A549 (cell line): ENCODE measurements at regions not wholly inside any gene's neighbourhood (a gene's known extent, or its start where the extent isn't known, plus 50 kb on each side); places are given as distances from the start of the nearest gene placed in this dataset.

ENCODE experiments used
- ATAC-seq, 2 experiments: fragments of 200-7000 bp in 1 of 2; fragments of >200 bp in 1 of 2; cut with Nextera tagmentation in 1 of 2; cut with Tn5 transposase in 1 of 2; 3 replicates each; pipeline versions ENCODE4 v1.8.0 to v1.9.1; 2018 to 2020; ENCODE audit warnings: mild to moderate bottlenecking in 1 of 2, moderate library complexity in 1 of 2
- CTCF ChIA-PET: fragments of 300-600 bp; sonication (Branson Sonifier 250); formaldehyde crosslinking; extraction: SDS; loops from one replicate; lab custom pipeline; 2021; ENCODE audit warnings: antibody characterized with exemption, inconsistent platforms; lab: Yijun Ruan, JAX
- POLR2A ChIA-PET: fragments of 350-600 bp; formaldehyde crosslinking; extraction: SDS; loops from one replicate; lab custom pipeline; 2021; ENCODE audit warnings: antibody characterized with exemption, inconsistent platforms; lab: Yijun Ruan, JAX
- DNase-seq, 2 experiments: peaks; one replicate each; pipeline versions ENCODE4 v3.0.0 to v3.0.0-alpha.2; 2011 to 2016; ENCODE audit warnings: low read depth in 1 of 2, low spot score in 1 of 2
- FAIRE-seq: peaks from 2 replicates; lab custom pipeline; 2011; peaks lifted over from hg19 to GRCh38; lab: Jason Lieb, UNC
- H3K27ac ChIP-seq, 2 experiments: fragments of >200 bp; sonication (Bioruptor Twin); formaldehyde crosslinking; 3 replicates each; pipeline ENCODE4 v1.5.1; 2016 to 2017
- H3K4me1 ChIP-seq: fragments of >200 bp; sonication (Bioruptor Twin); formaldehyde crosslinking; 3 replicates; pipeline ENCODE4 v1.6.1; 2016
- H3K4me2 ChIP-seq: fragments of >200 bp; sonication (Bioruptor Twin); formaldehyde crosslinking; 3 replicates; pipeline ENCODE4 v1.6.1; 2016
- H3K4me3 ChIP-seq: fragments of >200 bp; sonication (Bioruptor Twin); formaldehyde crosslinking; 3 replicates; pipeline ENCODE4 v1.5.1; 2016
- H3K9me3 ChIP-seq: fragments of >200 bp; sonication (Bioruptor Twin); formaldehyde crosslinking; 3 replicates; pipeline ENCODE4 v1.6.1; 2016
- ATOH8 ChIP-seq: fragments of 250-450 bp; sonication (Bioruptor Pico); IDR thresholded peaks from 2 replicates; pipeline ENCODE4 v1.5.0; 2020; ENCODE audit warnings: low read depth, mild to moderate bottlenecking, moderate library complexity
- BHLHE40 ChIP-seq: IDR thresholded peaks from 2 replicates; pipeline ENCODE4 v1.6.1; 2012; ENCODE audit warnings: low read depth, low read length, inconsistent platforms
- CBX2 ChIP-seq: fragments of 200-600 bp; sonication (generic); IDR thresholded peaks from 2 replicates; pipeline ENCODE4 v1.6.1; 2016; ENCODE audit warnings: low read depth, mild to moderate bottlenecking, borderline replicate concordance
- CEBPB ChIP-seq, 2 experiments: fragments of >200 bp in 1 of 2; sonication (Bioruptor Twin) in 1 of 2; formaldehyde crosslinking in 1 of 2; IDR thresholded peaks; 2 replicates each; pipeline ENCODE4 v1.6.1; 2012 to 2016
- EHF ChIP-seq: fragments of 250-450 bp; sonication (Bioruptor Pico); IDR thresholded peaks from 2 replicates; pipeline ENCODE4 v1.5.0; 2020; ENCODE audit warnings: mild to moderate bottlenecking
- ESRRA ChIP-seq: fragments of 150-350 bp; IDR thresholded peaks from 2 replicates; pipeline ENCODE4 v1.6.1; 2014; ENCODE audit warnings: mild to moderate bottlenecking, low read length, borderline replicate concordance
- FOSB ChIP-seq: fragments of 250-450 bp; sonication (Bioruptor Pico); IDR thresholded peaks from 2 replicates; pipeline ENCODE4 v1.5.0; 2020; ENCODE audit warnings: mild to moderate bottlenecking, moderate library complexity
- FOXS1 ChIP-seq: fragments of 250-450 bp; sonication (Bioruptor Pico); IDR thresholded peaks from 2 replicates; pipeline ENCODE4 v1.5.0; 2020; ENCODE audit warnings: mild to moderate bottlenecking, moderate library complexity
- HES2 ChIP-seq: fragments of >200 bp; sonication (Bioruptor Twin); formaldehyde crosslinking; IDR thresholded peaks from 2 replicates; pipeline ENCODE4 v1.6.1; 2016
- HOXA7 ChIP-seq: fragments of 250-450 bp; sonication (Bioruptor Pico); IDR thresholded peaks from 2 replicates; pipeline ENCODE4 v1.5.0; 2020; ENCODE audit warnings: mild to moderate bottlenecking, moderate library complexity
- JUNB ChIP-seq: fragments of >200 bp; sonication (Bioruptor Twin); formaldehyde crosslinking; IDR thresholded peaks from 2 replicates; pipeline ENCODE4 v1.6.1; 2016
- KDM1A ChIP-seq: fragments of 200-600 bp; sonication (generic); IDR thresholded peaks from 2 replicates; pipeline ENCODE4 v1.6.1; 2016; ENCODE audit warnings: low read depth, mild to moderate bottlenecking
- KDM5A ChIP-seq: fragments of 200-600 bp; sonication (generic); IDR thresholded peaks from 2 replicates; pipeline ENCODE4 v1.6.1; 2016; ENCODE audit warnings: antibody characterized with exemption, mild to moderate bottlenecking
- MAFK ChIP-seq: fragments of 450-650 bp; IDR thresholded peaks from 2 replicates; pipeline ENCODE4 v1.6.1; 2014; ENCODE audit not compliant: partially characterized antibody
- MAZ ChIP-seq: fragments of 150-350 bp; IDR thresholded peaks from 2 replicates; pipeline ENCODE4 v1.6.1; 2014; ENCODE audit warnings: antibody characterized with exemption, low read depth, low read length, borderline replicate concordance
- NFE2L2 ChIP-seq: fragments of 150-350 bp; conservative IDR thresholded peaks from 2 replicates; pipeline ENCODE4 v1.6.1; 2014; ENCODE audit warnings: low read length
- POLR2A ChIP-seq: IDR thresholded peaks from 2 replicates; pipeline ENCODE4 v1.6.1; 2012; ENCODE audit warnings: mild to moderate bottlenecking, low read length
- POLR2AphosphoS2 ChIP-seq: conservative IDR thresholded peaks from 2 replicates; pipeline ENCODE4 v1.6.1; 2012; ENCODE audit warnings: low read length, improper control_type of control experiment, inconsistent platforms
- RCOR1 ChIP-seq: fragments of 150-350 bp; IDR thresholded peaks from 2 replicates; pipeline ENCODE4 v1.6.1; 2014; ENCODE audit warnings: antibody characterized with exemption, low read length, low read depth
- RNF2 ChIP-seq: fragments of 200-600 bp; sonication (generic); IDR thresholded peaks from 2 replicates; pipeline ENCODE4 v1.6.1; 2016; ENCODE audit warnings: low read depth, mild to moderate bottlenecking, antibody characterized with exemption, moderate library complexity, borderline replicate concordance
- SMC3 ChIP-seq: fragments of >200 bp; sonication (Bioruptor Twin); formaldehyde crosslinking; IDR thresholded peaks from 3 replicates; pipeline ENCODE4 v1.6.1; 2018; ENCODE audit warnings: inconsistent platforms
- USF2 ChIP-seq: fragments of 450-650 bp; IDR thresholded peaks from 2 replicates; pipeline ENCODE4 v1.6.1; 2014; ENCODE audit warnings: antibody characterized with exemption
- ZFP36 ChIP-seq: fragments of 450-650 bp; IDR thresholded peaks from 2 replicates; pipeline ENCODE4 v1.6.1; 2014; ENCODE audit warnings: borderline replicate concordance; ENCODE audit not compliant: partially characterized antibody
- ZNF302 ChIP-seq: fragments of 250-450 bp; sonication (Bioruptor Pico); IDR thresholded peaks from 2 replicates; pipeline ENCODE4 v1.9.0; 2021; ENCODE audit warnings: inconsistent platforms, mild to moderate bottlenecking, moderate library complexity
- WGBS: methylation state at CpG from one replicate; pipeline ENCODE4 v1.1.6; 2017; ENCODE audit errors: missing lambda C conversion rate; 5-methylcytosine and 5-hydroxymethylcytosine counted together
- TF ChIP-seq, protein P1 (sequence below): IDR thresholded peaks from 2 replicates; pipeline ENCODE4 v1.6.1; 2012
- TF ChIP-seq, protein P2 (sequence below): fragments of 200-600 bp; sonication (generic); IDR thresholded peaks from 2 replicates; pipeline ENCODE4 v1.6.1; 2016; ENCODE audit warnings: antibody characterized with exemption, mild to moderate bottlenecking, moderate library complexity
- TF ChIP-seq, protein P3 (sequence below): fragments of 150-350 bp; IDR thresholded peaks from 2 replicates; pipeline ENCODE4 v1.6.1; 2014; ENCODE audit warnings: low read depth, mild to moderate bottlenecking, low read length

GRCh38 chr21:16264319-16264718 is 534.5 kb downstream of the USP25 start:
- DNase-seq (no peak), ATAC-seq (no peak), FAIRE-seq (no peak)
- CTCF ChIA-PET, result no interaction called here
- POLR2A ChIA-PET, result no interaction called here
- Histone ChIP-seq H3K9me3 (no peaks in the 10 kb centered on the region), H3K27ac (no peak overlapping the region), H3K4me1 (no peaks in the 10 kb centered on the region), H3K4me2 (no peak overlapping the region), H3K4me3 (no peak overlapping the region)
- TF ChIP-seq CEBPB (IDR thresholded peaks at IDR 0.05) (no peak), ESRRA (no peak), MAFK (no peak), RNF2 (no peak), MAZ (no peak), RCOR1 (no peak), NFE2L2 (no peak), POLR2AphosphoS2 (no peak), POLR2A (no peak), EHF (CRISPR knock-in tag) (no peak), CBX2 (no peak), FOXS1 (CRISPR knock-in tag) (no peak)
- TF ChIP-seq, protein P1, sequence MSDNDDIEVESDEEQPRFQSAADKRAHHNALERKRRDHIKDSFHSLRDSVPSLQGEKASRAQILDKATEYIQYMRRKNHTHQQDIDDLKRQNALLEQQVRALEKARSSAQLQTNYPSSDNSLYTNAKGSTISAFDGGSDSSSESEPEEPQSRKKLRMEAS, result no peak
- WGBS, result 86% methylated on average over 4 of the region's 4 CpGs

GRCh38 chr21:16269476-16269875 is 539.7 kb downstream of the USP25 start:
- ChIA-PET POLR2A (no interaction called here), CTCF (interaction anchor here (0.6 kb wide), 1 partner anchor 275 kb away, joined by 4 read pairs; no protein-coding TSS in a partner anchor)
- TF ChIP-seq CEBPB (IDR thresholded peaks at IDR 0.05) (no peak), FOXS1 (CRISPR knock-in tag) (no peak), ZNF302 (CRISPR knock-in tag) (no peak), HOXA7 (no peak), EHF (CRISPR knock-in tag) (no peak), USF2 (no peak), JUNB (no peak), HES2 (no peak), KDM1A (no peak), ATOH8 (CRISPR knock-in tag) (no peak), KDM5A (no peak), ZFP36 (no peak), FOSB (CRISPR knock-in tag) (no peak), SMC3 (no peak), POLR2A (no peak), BHLHE40 (no peak)
- TF ChIP-seq, protein P2, sequence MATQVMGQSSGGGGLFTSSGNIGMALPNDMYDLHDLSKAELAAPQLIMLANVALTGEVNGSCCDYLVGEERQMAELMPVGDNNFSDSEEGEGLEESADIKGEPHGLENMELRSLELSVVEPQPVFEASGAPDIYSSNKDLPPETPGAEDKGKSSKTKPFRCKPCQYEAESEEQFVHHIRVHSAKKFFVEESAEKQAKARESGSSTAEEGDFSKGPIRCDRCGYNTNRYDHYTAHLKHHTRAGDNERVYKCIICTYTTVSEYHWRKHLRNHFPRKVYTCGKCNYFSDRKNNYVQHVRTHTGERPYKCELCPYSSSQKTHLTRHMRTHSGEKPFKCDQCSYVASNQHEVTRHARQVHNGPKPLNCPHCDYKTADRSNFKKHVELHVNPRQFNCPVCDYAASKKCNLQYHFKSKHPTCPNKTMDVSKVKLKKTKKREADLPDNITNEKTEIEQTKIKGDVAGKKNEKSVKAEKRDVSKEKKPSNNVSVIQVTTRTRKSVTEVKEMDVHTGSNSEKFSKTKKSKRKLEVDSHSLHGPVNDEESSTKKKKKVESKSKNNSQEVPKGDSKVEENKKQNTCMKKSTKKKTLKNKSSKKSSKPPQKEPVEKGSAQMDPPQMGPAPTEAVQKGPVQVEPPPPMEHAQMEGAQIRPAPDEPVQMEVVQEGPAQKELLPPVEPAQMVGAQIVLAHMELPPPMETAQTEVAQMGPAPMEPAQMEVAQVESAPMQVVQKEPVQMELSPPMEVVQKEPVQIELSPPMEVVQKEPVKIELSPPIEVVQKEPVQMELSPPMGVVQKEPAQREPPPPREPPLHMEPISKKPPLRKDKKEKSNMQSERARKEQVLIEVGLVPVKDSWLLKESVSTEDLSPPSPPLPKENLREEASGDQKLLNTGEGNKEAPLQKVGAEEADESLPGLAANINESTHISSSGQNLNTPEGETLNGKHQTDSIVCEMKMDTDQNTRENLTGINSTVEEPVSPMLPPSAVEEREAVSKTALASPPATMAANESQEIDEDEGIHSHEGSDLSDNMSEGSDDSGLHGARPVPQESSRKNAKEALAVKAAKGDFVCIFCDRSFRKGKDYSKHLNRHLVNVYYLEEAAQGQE, result no peak
- TF ChIP-seq, protein P3, sequence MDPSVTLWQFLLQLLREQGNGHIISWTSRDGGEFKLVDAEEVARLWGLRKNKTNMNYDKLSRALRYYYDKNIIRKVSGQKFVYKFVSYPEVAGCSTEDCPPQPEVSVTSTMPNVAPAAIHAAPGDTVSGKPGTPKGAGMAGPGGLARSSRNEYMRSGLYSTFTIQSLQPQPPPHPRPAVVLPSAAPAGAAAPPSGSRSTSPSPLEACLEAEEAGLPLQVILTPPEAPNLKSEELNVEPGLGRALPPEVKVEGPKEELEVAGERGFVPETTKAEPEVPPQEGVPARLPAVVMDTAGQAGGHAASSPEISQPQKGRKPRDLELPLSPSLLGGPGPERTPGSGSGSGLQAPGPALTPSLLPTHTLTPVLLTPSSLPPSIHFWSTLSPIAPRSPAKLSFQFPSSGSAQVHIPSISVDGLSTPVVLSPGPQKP, result no peak
- TF ChIP-seq, protein P1, result no peak
- DNase-seq, result no peak
- no peaks in the 10 kb centered on the region for H3K4me1 ChIP-seq
- H3K4me3 ChIP-seq, result no peak overlapping the region
- H3K4me2 ChIP-seq, result no peak overlapping the region
- H3K9me3 ChIP-seq, result no peaks in the 10 kb centered on the region
- WGBS, result 86% methylated on average over 1 of the region's 1 CpG
- no peak overlapping the region for H3K27ac ChIP-seq
- no peak for FAIRE-seq
- no peak for ATAC-seq
